Smooth muscle cell (in vitro differentiated cells): ENCODE measurements at regions not wholly inside any gene's neighbourhood (a gene's known extent, or its start where the extent isn't known, plus 50 kb on each side); places are given as distances from the start of the nearest gene placed in this dataset.

ENCODE experiments used
- DNase-seq: peaks from one replicate; lab custom pipeline; 2025; ENCODE audit not compliant: unreplicated experiment; lab: John Stamatoyannopoulos, UW
- H2AFZ ChIP-seq: fragments of 200-600 bp; sonication (generic); 2 replicates; pipeline ENCODE4 v1.6.0; 2016; ENCODE audit warnings: antibody characterized with exemption, low read depth, mild to moderate bottlenecking
- H3F3A ChIP-seq: fragments of 200-600 bp; sonication (generic); 2 replicates; pipeline ENCODE4 v1.6.0; 2017; ENCODE audit warnings: antibody characterized with exemption, low read depth
- H3K27ac ChIP-seq: fragments of 200-600 bp; sonication (generic); 2 replicates; pipeline ENCODE4 v1.5.1; 2016; ENCODE audit warnings: low read depth, mild to moderate bottlenecking
- H3K27me3 ChIP-seq: fragments of 200-600 bp; sonication (generic); 2 replicates; pipeline ENCODE4 v1.6.1; 2016; ENCODE audit warnings: low read depth, mild to moderate bottlenecking
- H3K36me3 ChIP-seq: fragments of 200-600 bp; sonication (generic); 2 replicates; pipeline ENCODE4 v1.5.1; 2016; ENCODE audit warnings: low read depth
- H3K4me1 ChIP-seq: fragments of 200-600 bp; sonication (generic); 2 replicates; pipeline ENCODE4 v1.5.1; 2016; ENCODE audit warnings: low read depth
- H3K4me2 ChIP-seq: fragments of 200-600 bp; sonication (generic); 2 replicates; pipeline ENCODE4 v1.6.0; 2016; ENCODE audit warnings: mild to moderate bottlenecking
- H3K4me3 ChIP-seq: fragments of 200-600 bp; sonication (generic); 2 replicates; pipeline ENCODE4 v1.5.1; 2016; ENCODE audit warnings: mild to moderate bottlenecking
- H3K79me2 ChIP-seq: fragments of 200-600 bp; sonication (generic); 2 replicates; pipeline ENCODE4 v1.6.0; 2016; ENCODE audit warnings: low read depth, mild to moderate bottlenecking
- H3K9ac ChIP-seq: fragments of 200-600 bp; sonication (generic); 2 replicates; pipeline ENCODE4 v1.6.0; 2016; ENCODE audit warnings: low read depth
- H3K9me3 ChIP-seq: fragments of 200-600 bp; sonication (generic); replicated peaks from 2 replicates; pipeline ENCODE4 v1.5.1; 2016; ENCODE audit warnings: low read depth
- H4K20me1 ChIP-seq: fragments of 200-600 bp; sonication (generic); 2 replicates; pipeline ENCODE4 v1.6.0; 2016; ENCODE audit warnings: low read depth
- CTCF ChIP-seq: fragments of 200-600 bp; sonication (generic); IDR thresholded peaks from 2 replicates; pipeline ENCODE4 v1.5.1; 2017; ENCODE audit warnings: borderline replicate concordance, mild to moderate bottlenecking, antibody characterized with exemption; ENCODE audit not compliant: insufficient read depth, poor library complexity, severe bottlenecking
- WGBS: methylation state at CpG from one replicate; pipeline ENCODE4 v1.1.7; 2016; ENCODE audit warnings: low lambda C conversion rate; 5-methylcytosine and 5-hydroxymethylcytosine counted together

GRCh38 chr21:17429936-17430335 is 82.9 kb upstream of the CXADR start:
- no peaks in the 10 kb centered on the region for H3K36me3 ChIP-seq
- H4K20me1 ChIP-seq: no peaks in the 10 kb centered on the region
- H3F3A ChIP-seq: no peaks in the 10 kb centered on the region
- no peaks in the 10 kb centered on the region for H3K27me3 ChIP-seq
- H3K9me3 ChIP-seq: no peaks in the 10 kb centered on the region
- no peak overlapping the region for H3K9ac ChIP-seq
- H2AFZ ChIP-seq: no peak overlapping the region
- WGBS: 89% methylated on average over 3 of the region's 3 CpGs
- no peak for TF ChIP-seq CTCF
- no peak overlapping the region for H3K27ac ChIP-seq
- no peak overlapping the region for H3K4me3 ChIP-seq
- DNase-seq: no peak
- no peaks in the 10 kb centered on the region for H3K79me2 ChIP-seq
- no peak overlapping the region for H3K4me2 ChIP-seq
- H3K4me1 ChIP-seq: no peaks in the 10 kb centered on the region

GRCh38 chr21:17432732-17433057 is 80.1 kb upstream of the CXADR start:
- no peak for DNase-seq
- no peak overlapping the region for H3K9ac ChIP-seq
- TF ChIP-seq CTCF: no peak
- no peaks in the 10 kb centered on the region for H3K27me3 ChIP-seq
- H3K79me2 ChIP-seq: no peaks in the 10 kb centered on the region
- H3K4me1 ChIP-seq: peaks cover 15% of the 10 kb centered on the region
- WGBS: 89% methylated on average over 3 of the region's 3 CpGs
- H2AFZ ChIP-seq: no peak overlapping the region
- H3K27ac ChIP-seq: no peak overlapping the region
- no peaks in the 10 kb centered on the region for H3K9me3 ChIP-seq
- no peaks in the 10 kb centered on the region for H3K36me3 ChIP-seq
- H3F3A ChIP-seq: peaks cover 7% of the 10 kb centered on the region
- no peak overlapping the region for H3K4me3 ChIP-seq
- no peaks in the 10 kb centered on the region for H4K20me1 ChIP-seq
- H3K4me2 ChIP-seq: no peak overlapping the region

- Histone ChIP-seq H3K9me3 (no peaks in the 10 kb centered on the region), H4K20me1 (no peaks in the 10 kb centered on the region), H3K79me2 (no peaks in the 10 kb centered on the region), H2AFZ (no peak overlapping the region), H3K27me3 (no peaks in the 10 kb centered on the region), H3K36me3 (no peaks in the 10 kb centered on the region), H3F3A (peaks cover 10% of the 10 kb centered on the region), H3K4me2 (no peak overlapping the region), H3K9ac (no peak overlapping the region), H3K4me1 (peaks cover 26% of the 10 kb centered on the region), H3K4me3 (no peak overlapping the region), H3K27ac (no peak overlapping the region)
- 85% methylated on average over 2 of the region's 2 CpGs for WGBS
- TF ChIP-seq CTCF: no peak
- DNase-seq: no peak
Observed at GRCh38 chr21:17433730-17434129, 79.1 kb upstream of the CXADR start.
